IMR-90 (cell line): ENCODE measurements at regions not wholly inside any gene's neighbourhood (a gene's known extent, or its start where the extent isn't known, plus 50 kb on each side); places are given as distances from the start of the nearest gene placed in this dataset.

Source experiments
- ATAC-seq: fragments of 200-7000 bp; cut with Tn5 transposase; 2 replicates; pipeline ENCODE4 v1.9.1; 2020; ENCODE audit warnings: low read depth, mild to moderate bottlenecking, moderate library complexity
- BruUV-seq: library from RNA; stranded (reverse); fragments of 400-500 nt; replicated peaks from 2 replicates; lab custom pipeline; 2021; lab: Mats Ljungman, UMichigan
- CTCF ChIA-PET: fragments of 300-600 bp; formaldehyde crosslinking; extraction: SDS; loops from one replicate; lab custom pipeline; 2021; ENCODE audit warnings: antibody characterized with exemption; lab: Yijun Ruan, JAX
- POLR2A ChIA-PET: fragments of 300-600 bp; sonication (Branson Sonifier 250); formaldehyde crosslinking; loops from one replicate; lab custom pipeline; 2022; ENCODE audit warnings: antibody characterized with exemption; ENCODE audit not compliant: unreplicated experiment; lab: Charles Lee
- DNase-seq: peaks from one replicate; pipeline ENCODE4 v3.0.0; 2013
- H2AFZ ChIP-seq: replicated peaks from 2 replicates; pipeline ENCODE3; 2013; ENCODE audit warnings: low read length, mild to moderate bottlenecking; ENCODE audit not compliant: poor library complexity
- H2AK5ac ChIP-seq: 2 replicates; pipeline ENCODE4 v1.6.1; 2013; ENCODE audit warnings: low read depth, low read length, inconsistent platforms
- H2AK9ac ChIP-seq: replicated peaks from 2 replicates; pipeline ENCODE3; 2013; ENCODE audit warnings: mild to moderate bottlenecking, low read depth, low read length, moderate library complexity; ENCODE audit not compliant: poor library complexity
- H2BK120ac ChIP-seq: 2 replicates; pipeline ENCODE4 v1.6.1; 2013; ENCODE audit warnings: low read depth, low read length, inconsistent platforms
- H2BK15ac ChIP-seq: 3 replicates; pipeline ENCODE4 v1.6.1; 2013; ENCODE audit warnings: low read depth, low read length, inconsistent platforms
- H2BK20ac ChIP-seq: 2 replicates; pipeline ENCODE4 v1.6.1; 2013; ENCODE audit warnings: low read depth, mild to moderate bottlenecking, inconsistent platforms, low read length, moderate library complexity
- H2BK5ac ChIP-seq: 2 replicates; pipeline ENCODE4 v1.6.1; 2013; ENCODE audit warnings: mild to moderate bottlenecking, low read depth, low read length, inconsistent platforms; ENCODE audit not compliant: poor library complexity, severe bottlenecking
- H3K14ac ChIP-seq: replicated peaks from 2 replicates; pipeline ENCODE4 v1.6.1; 2013; ENCODE audit warnings: low read depth, low read length, inconsistent platforms
- H3K18ac ChIP-seq: 2 replicates; pipeline ENCODE4 v1.6.1; 2013; ENCODE audit warnings: low read depth, low read length, control low read depth
- H3K23ac ChIP-seq: 2 replicates; pipeline ENCODE4 v1.6.1; 2013; ENCODE audit warnings: low read depth, low read length, inconsistent platforms
- H3K27ac ChIP-seq: 2 replicates; pipeline ENCODE4 v1.5.1; 2013; ENCODE audit warnings: mild to moderate bottlenecking, control low read depth, low read length; ENCODE audit not compliant: insufficient read depth
- H3K27me3 ChIP-seq: 2 replicates; pipeline ENCODE4 v1.6.1; 2013; ENCODE audit warnings: low read length; ENCODE audit not compliant: control insufficient read depth, insufficient read depth
- H3K36me3 ChIP-seq: 2 replicates; pipeline ENCODE4 v1.6.1; 2013; ENCODE audit warnings: low read length, mixed read lengths; ENCODE audit not compliant: control insufficient read depth, insufficient read depth
- H3K4ac ChIP-seq: 2 replicates; pipeline ENCODE4 v1.6.1; 2013; ENCODE audit warnings: low read depth, low read length, inconsistent platforms
- H3K4me1 ChIP-seq: 2 replicates; pipeline ENCODE4 v1.6.1; 2013; ENCODE audit warnings: low read length, mixed read lengths; ENCODE audit not compliant: control insufficient read depth, insufficient read depth
- H3K4me2 ChIP-seq: 2 replicates; pipeline ENCODE4 v1.6.1; 2013; ENCODE audit warnings: low read depth, mild to moderate bottlenecking, control low read depth, low read length, moderate library complexity
- H3K4me3 ChIP-seq: 2 replicates; pipeline ENCODE4 v1.5.1; 2013; ENCODE audit warnings: low read depth, mild to moderate bottlenecking, control low read depth, low read length, moderate library complexity; ENCODE audit not compliant: insufficient read depth
- H3K56ac ChIP-seq: 2 replicates; pipeline ENCODE4 v1.6.1; 2013; ENCODE audit warnings: low read length, inconsistent platforms; ENCODE audit not compliant: insufficient read depth; ENCODE audit errors: extremely low read depth
- H3K79me1 ChIP-seq, 2 experiments: 2 replicates each; pipeline ENCODE4 v1.6.1; 2013; ENCODE audit warnings: low read length in 2 of 2, inconsistent platforms in 1 of 2, low read depth in 1 of 2
- H3K9ac ChIP-seq: 2 replicates; pipeline ENCODE4 v1.6.1; 2013; ENCODE audit warnings: low read depth, low read length, control low read depth
- H3K9me1 ChIP-seq: 2 replicates; pipeline ENCODE4 v1.6.1; 2013; ENCODE audit warnings: low read length, inconsistent platforms; ENCODE audit not compliant: insufficient read depth
- H3K9me3 ChIP-seq: 2 replicates; pipeline ENCODE4 v1.6.1; 2013; ENCODE audit warnings: low read length; ENCODE audit not compliant: control insufficient read depth, insufficient read depth
- H4K20me1 ChIP-seq: 2 replicates; pipeline ENCODE4 v1.6.1; 2013; ENCODE audit warnings: low read length, inconsistent platforms; ENCODE audit not compliant: insufficient read depth
- H4K5ac ChIP-seq: 2 replicates; pipeline ENCODE4 v1.6.1; 2013; ENCODE audit warnings: mild to moderate bottlenecking, low read depth, low read length, control low read depth
- H4K8ac ChIP-seq, 2 experiments: 2 replicates each; pipeline ENCODE4 v1.6.1; 2013; ENCODE audit warnings: low read depth in 2 of 2, low read length in 2 of 2, control low read depth in 1 of 2, inconsistent platforms in 1 of 2
- H4K91ac ChIP-seq: 2 replicates; pipeline ENCODE4 v1.6.1; 2013; ENCODE audit warnings: low read depth, low read length, inconsistent platforms; ENCODE audit not compliant: insufficient read depth
- BHLHE40 ChIP-seq: fragments of 150-350 bp; IDR thresholded peaks from 2 replicates; pipeline ENCODE4 v1.6.1; 2016; ENCODE audit warnings: mild to moderate bottlenecking, low read depth, low read length
- CEBPB ChIP-seq: IDR thresholded peaks from 2 replicates; pipeline ENCODE4 v1.6.1; 2012; ENCODE audit warnings: low read depth, low read length, improper control_type of control experiment
- CHD1 ChIP-seq: IDR thresholded peaks from 2 replicates; pipeline ENCODE4 v1.6.1; 2012; ENCODE audit warnings: low read depth, low read length, improper control_type of control experiment
- CTCF ChIP-seq: conservative IDR thresholded peaks from 2 replicates; pipeline ENCODE4 v1.5.1; 2012; ENCODE audit warnings: mild to moderate bottlenecking, low read depth, low read length, improper control_type of control experiment
- ELK1 ChIP-seq: fragments of 150-350 bp; IDR thresholded peaks from 2 replicates; pipeline ENCODE4 v1.6.1; 2016; ENCODE audit warnings: low read depth, mild to moderate bottlenecking, low read length, moderate library complexity, borderline replicate concordance
- FOS ChIP-seq: fragments of 150-350 bp; IDR thresholded peaks from 2 replicates; pipeline ENCODE4 v1.6.1; 2016; ENCODE audit warnings: low read depth, low read length
- MAFK ChIP-seq: IDR thresholded peaks from 2 replicates; pipeline ENCODE4 v1.6.1; 2012; ENCODE audit warnings: low read depth, low read length, improper control_type of control experiment
- MAZ ChIP-seq: IDR thresholded peaks from 2 replicates; pipeline ENCODE4 v1.6.1; 2012; ENCODE audit warnings: low read depth, mild to moderate bottlenecking, low read length, improper control_type of control experiment, moderate library complexity, borderline replicate concordance
- MXI1 ChIP-seq: IDR thresholded peaks from 2 replicates; pipeline ENCODE4 v1.6.1; 2012; ENCODE audit warnings: low read depth, mild to moderate bottlenecking, low read length, moderate library complexity, borderline replicate concordance
- NFE2L2 ChIP-seq: fragments of 150-350 bp; IDR thresholded peaks from 2 replicates; pipeline ENCODE4 v1.6.1; 2016; ENCODE audit warnings: low read depth, mild to moderate bottlenecking, low read length
- POLR2A ChIP-seq: IDR thresholded peaks from 2 replicates; pipeline ENCODE4 v1.6.1; 2012; ENCODE audit warnings: mild to moderate bottlenecking, low read depth, low read length
- RCOR1 ChIP-seq: IDR thresholded peaks from 2 replicates; pipeline ENCODE4 v1.6.1; 2012; ENCODE audit warnings: mild to moderate bottlenecking, low read length, improper control_type of control experiment; ENCODE audit not compliant: insufficient replicate concordance
- WGBS, 2 experiments: methylation state at CpG; one replicate each; pipeline versions ENCODE4 v1.1.5 to v1.1.7; 2013; ENCODE audit warnings: missing lambda C conversion rate in 2 of 2; ENCODE audit not compliant: insufficient read length in 1 of 2; ENCODE audit errors: extremely low coverage in 2 of 2; 5-methylcytosine and 5-hydroxymethylcytosine counted together
- dilution Hi-C: fragments of 300-500 bp; cut with HindIII; formaldehyde crosslinking; loops from one replicate; pipeline ENCODE4 v1.14.3; 2018; ENCODE audit warnings: low sequenced_read_pairs; ENCODE audit not compliant: unreplicated experiment
- in situ Hi-C: fragments of 300-500 bp; cut with MboI; formaldehyde crosslinking; loops from 3 replicates; pipeline ENCODE4 v1.14.3; 2019; ENCODE audit warnings: low sequenced_read_pairs, inconsistent platforms, mixed read lengths
- intact Hi-C: fragments of 100-400 bp; cut with micrococcal nuclease; formaldehyde crosslinking; loops from 2 replicates; pipeline ENCODE4 v1.10.0; 2022

GRCh38 chr11:41622707-41623359 is 163.4 kb upstream of the LRRC4C start:
- Histone ChIP-seq H4K91ac (no peak overlapping the region), H2AK9ac (no peak overlapping the region), H3K79me1 (no peaks in the 10 kb centered on the region), H3K4me1 (no peaks in the 10 kb centered on the region), H2BK120ac (no peak overlapping the region), H3K18ac (no peak overlapping the region), H3K4ac (no peak overlapping the region), H3K56ac (no peak overlapping the region), H3K9ac (no peak overlapping the region), H3K4me2 (no peak overlapping the region), H3K23ac (no peak overlapping the region), H2BK5ac (no peak overlapping the region), H3K9me1 (no peaks in the 10 kb centered on the region), H2AK5ac (no peak overlapping the region), H2AFZ (no peak overlapping the region), H4K20me1 (no peaks in the 10 kb centered on the region), H4K8ac (no peak overlapping the region), H4K5ac (no peak overlapping the region), H3K27ac (no peak overlapping the region), H3K14ac (no peak overlapping the region), H2BK20ac (no peak overlapping the region), H2BK15ac (no peak overlapping the region), H3K4me3 (no peak overlapping the region), H3K9me3 (peaks cover 2% of the 10 kb centered on the region; the same call in 1 of the 2 replicates), H3K36me3 (no peaks in the 10 kb centered on the region), H3K27me3 (no peaks in the 10 kb centered on the region)
- TF ChIP-seq POLR2A (no peak), RCOR1 (no peak), MAZ (no peak), MXI1 (no peak), MAFK (no peak), CHD1 (no peak), FOS (no peak), CTCF (no peak), NFE2L2 (no peak), CEBPB (no peak), BHLHE40 (no peak), ELK1 (no peak)
- DNase-seq (no peak), ATAC-seq (no peak)
- in situ Hi-C loops (no loop called here), intact Hi-C loops (no loop called here), dilution Hi-C loops (no loop called here)
- POLR2A ChIA-PET, result no interaction called here
- BruUV-seq, result no TSS peak
- CTCF ChIA-PET, result no interaction called here
- 87% methylated on average over 11 of the region's 32 CpGs; no CpG with 5 or more reads in 1 of the 2 experiments for WGBS, 2 experiments
